HuH-7.5 (cell line): ENCODE measurements at regions not wholly inside any gene's neighbourhood (a gene's known extent, or its start where the extent isn't known, plus 50 kb on each side); places are given as distances from the start of the nearest gene placed in this dataset.
"Not testable (repeated sequence)": the region's sequence is repeated elsewhere in the genome, so short reads cannot be mapped to it uniquely, and the experiment has no call there.

Source experiments
- DNase-seq: peaks from one replicate; pipeline ENCODE4 v3.0.0; 2011; ENCODE audit warnings: low spot score

- no peak for DNase-seq
These were observed 224.8 kb upstream of the JARID2 start for GRCh38 chr6:15021074-15021473.

DNA sequence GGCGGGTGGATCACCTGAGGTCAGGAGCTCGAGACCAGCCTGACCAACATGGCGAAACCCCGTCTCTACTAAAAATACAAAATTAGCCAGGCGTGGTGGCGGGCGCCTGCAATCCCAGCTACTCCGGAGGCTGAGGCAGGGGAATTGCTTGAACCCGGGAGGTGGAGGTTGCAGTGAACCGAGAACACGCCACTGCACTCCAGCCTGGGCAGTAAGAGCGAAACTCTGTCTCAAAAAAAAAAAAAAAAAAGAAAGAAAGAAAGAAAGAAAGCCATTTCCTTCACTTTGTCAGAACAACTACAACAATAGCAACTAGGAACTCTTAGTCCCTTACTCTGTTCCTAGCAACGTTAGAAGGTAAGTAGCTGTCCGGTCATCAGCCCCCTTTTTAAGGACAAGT is 222.9 kb upstream of the JARID2 start:
- DNase-seq = not testable (repeated sequence)

GRCh38 chr6:15023448-15023847 is 222.4 kb upstream of the JARID2 start:
- no peak for DNase-seq

DNA sequence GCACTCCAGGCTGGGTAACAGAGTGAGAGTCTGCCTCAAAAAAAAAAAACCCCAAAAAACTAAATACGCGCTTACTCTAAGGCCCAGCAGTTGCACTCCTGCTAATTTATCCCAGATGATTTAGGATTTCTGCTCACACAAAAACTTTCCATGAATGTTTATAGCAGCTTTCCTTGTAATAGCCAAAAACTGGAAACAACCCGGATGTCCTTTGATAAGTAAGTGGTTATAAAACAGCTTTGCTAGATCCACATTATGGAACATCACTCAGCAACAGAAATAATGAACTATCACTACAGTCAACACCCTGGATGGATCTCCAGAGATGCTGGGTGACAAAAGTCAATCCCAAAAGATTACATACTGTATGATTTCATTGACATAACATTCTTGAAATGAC is 220.4 kb upstream of the JARID2 start:
- no peak for DNase-seq

- DNase-seq = peak; percentile 53
These were observed 219.0 kb upstream of the JARID2 start for GRCh38 chr6:15026832-15027231.

- DNase-seq = no peak
These were observed 218.4 kb upstream of the JARID2 start for GRCh38 chr6:15027472-15027871.

- no peak for DNase-seq
These were observed 213.9 kb upstream of the JARID2 start for GRCh38 chr6:15032015-15032414.

DNA sequence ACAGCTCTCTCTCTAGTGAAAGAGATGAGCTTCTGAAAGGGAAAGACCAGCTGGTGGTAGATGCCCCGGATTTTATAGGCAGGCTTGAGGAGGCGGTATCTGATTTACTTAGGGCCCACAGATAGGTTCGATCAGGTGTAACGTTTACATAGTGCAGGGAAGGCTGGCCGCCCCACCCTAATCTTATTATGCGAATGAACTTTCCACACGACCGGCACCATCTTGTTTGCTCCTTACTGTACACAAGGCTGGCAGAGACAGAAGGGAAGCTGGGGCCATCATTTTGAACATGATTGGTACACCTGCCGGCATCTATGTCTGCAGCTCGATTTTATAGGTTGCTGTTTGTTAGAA is 212.0 kb upstream of the JARID2 start:
- DNase-seq = no peak

- DNase-seq = peak; percentile 62
These were observed 209.1 kb upstream of the JARID2 start for GRCh38 chr6:15036690-15037245.

DNA sequence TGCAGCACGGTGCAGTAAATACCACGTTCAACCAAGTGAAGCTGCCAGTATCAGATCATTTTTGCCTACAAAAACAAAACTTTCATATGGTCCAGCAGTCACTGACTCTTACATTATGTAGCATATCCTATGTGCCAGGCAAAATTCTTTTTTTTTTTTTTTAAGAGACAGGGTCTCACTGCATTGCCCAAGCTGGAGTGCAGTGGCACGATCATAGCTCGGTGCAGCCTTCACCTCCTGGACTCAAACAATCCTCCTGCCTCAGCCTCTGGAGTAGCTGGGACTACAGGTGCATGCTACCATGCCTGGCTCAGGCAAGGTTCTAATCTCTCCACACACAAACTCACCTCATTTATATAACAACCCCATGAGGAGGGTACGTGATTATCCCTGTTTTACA is 208.6 kb upstream of the JARID2 start:
- DNase-seq = no peak

DNA sequence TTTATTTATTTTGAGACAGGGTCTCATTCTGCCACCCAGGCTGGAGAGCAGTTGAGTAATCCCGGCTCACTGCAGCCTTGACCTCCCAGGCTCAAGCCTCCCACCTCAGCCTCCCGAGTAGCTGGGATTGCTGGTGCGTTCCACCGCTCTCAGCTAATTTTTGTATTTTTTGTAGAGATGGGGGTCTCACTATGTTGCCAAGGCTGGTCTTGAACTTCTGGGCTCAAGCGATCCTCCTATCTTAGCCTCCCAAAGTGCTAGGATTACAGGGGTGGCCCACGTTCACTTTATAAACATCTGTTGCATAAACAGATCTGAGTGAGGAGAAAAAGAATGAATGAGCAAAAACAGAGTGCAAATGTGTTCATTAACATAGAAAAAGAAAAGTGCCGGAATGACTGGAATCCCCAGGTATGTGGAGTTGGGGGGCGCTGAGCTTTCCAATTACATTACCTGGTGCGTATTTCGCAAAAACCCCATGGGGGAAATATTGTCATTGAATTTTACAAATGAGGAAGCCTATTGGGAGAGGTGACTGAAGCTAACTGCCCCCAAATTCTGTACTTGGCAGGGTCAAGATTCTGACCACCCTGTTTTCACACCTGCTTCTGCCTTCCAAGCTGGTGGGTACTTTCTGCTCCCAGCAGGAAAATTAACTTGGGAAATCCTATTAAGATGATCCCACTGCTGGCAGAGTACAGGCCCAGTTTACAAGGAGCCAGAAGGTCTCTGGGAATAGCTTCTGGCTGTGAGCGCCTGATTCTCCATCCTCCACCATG is 207.7 kb upstream of the JARID2 start:
- no peak for DNase-seq

GRCh38 chr6:15039136-15039535 is 206.7 kb upstream of the JARID2 start:
- no peak for DNase-seq

DNA sequence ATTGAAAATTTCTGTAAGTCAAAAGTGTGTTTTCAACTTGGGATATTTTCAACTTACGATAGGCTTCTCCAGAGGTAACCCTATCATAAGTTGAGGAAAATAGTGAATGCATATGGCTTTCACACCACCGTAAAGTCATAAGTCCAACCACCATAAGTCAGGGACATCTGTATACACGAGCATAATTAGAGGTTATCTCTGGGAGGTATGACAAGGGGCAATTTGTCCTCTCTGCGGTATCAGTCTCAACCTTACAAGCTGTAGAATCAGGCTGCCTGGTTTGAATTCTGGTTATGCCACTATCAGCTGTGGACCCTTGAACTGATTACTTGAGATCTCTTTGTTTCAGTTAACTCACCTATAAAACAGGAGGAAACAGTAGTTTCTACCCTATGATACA is 202.9 kb upstream of the JARID2 start:
- DNase-seq = no peak

DNA sequence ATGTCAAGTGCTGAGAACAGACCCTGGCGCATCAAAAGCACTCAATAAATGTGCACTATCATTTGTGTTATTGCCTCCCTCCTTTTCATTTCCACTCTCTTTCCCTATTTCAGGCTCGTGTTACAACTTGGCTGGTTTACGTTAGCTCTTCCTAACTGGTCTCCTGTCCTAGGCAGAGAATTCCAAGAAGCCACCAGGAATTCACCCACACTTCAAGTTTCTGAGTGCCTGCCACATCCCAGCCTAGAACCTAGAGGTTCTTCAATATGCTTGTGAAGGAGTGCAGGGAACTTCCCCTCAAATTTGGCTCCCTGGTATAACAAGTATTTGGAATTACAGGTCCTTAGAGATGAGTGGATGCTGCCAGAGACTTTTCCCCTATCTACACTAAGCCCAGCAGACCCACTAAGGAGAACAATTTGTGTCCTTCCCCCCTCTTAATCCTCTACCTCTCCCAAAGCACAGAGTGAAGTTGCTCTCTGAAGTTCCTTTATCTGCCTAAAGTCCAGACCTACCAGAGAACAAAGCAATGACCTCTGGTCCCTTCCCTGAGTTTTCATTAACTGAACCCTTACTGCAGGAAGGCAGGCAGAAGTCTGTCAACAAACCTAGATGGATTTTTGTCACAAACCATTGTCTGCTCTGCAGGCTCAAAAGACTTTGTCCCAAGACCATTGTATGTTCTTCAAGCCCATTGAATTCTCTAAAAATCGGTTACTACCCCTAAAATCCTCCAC is 201.6 kb upstream of the JARID2 start:
- DNase-seq = no peak

DNA sequence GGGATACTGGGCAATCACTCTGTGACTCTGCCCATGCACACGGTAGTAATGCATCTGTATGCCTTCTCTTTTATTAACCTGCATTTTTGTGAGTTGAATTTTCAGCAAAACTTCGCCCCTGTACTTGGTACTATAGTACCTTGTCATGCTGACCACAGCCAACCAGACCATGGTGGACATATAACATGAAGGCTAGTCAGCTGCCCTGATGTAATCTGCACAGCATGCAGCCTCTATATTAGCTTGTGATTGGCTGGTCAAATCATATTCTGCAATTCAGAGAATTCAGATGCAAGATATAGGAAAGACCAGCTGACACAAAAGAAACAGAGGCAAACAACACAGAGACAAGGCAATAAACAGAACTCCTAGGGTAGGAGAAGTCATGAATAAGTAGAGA is 200.9 kb upstream of the JARID2 start:
- DNase-seq = no peak

DNA sequence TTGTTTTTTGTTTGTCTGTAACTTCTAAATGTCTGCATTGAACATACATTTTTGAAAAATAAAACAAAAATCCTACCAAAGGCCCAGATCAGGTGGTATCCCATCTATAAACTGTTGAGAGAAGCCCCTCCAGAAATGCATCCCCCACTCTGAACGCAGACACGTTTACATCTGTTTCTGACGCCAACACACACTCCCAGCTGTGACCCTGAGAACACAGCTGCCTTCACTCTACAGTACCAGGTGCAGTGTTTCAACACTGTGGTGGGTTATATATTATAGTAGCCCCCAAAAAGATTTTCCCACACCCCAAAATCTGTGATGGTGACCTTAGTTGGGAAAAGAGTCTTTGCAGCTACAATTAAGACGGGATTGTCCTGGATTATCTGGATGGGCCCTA is 199.1 kb upstream of the JARID2 start:
- no peak for DNase-seq

- DNase-seq = no peak
These were observed 197.5 kb upstream of the JARID2 start for GRCh38 chr6:15048367-15048766.

- DNase-seq = no peak
These were observed 187.4 kb upstream of the JARID2 start for GRCh38 chr6:15058200-15059061.

- no peak for DNase-seq
These were observed 184.7 kb upstream of the JARID2 start for GRCh38 chr6:15061180-15061641.

DNA sequence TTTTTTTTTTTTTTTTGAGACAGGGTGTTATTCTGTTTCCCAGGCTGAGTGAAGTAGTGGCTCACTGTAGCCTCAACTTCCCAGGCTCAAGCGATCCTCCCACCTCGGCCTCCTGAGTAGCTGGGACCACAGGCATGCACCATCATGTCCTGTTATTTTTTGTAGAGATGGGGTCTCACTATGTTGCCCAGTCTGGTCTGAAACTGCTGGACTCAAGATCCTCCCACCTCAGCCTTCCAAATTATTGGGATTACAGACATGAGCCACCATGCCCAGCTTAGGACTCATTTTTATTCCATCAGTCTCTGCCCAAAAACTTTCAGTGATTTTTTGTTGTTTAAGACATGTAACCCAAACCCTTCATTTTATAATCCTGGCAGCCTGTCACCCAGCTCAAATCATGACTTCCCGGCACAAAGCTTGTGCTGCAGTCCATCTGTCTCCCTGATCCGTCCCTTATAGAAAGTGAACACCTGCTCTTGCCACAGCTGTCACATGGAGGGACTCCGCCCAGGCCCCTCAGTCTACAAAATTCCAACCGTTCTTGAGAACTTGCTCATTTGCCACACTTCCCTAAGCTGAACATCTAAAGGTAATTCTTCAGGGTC is 183.9 kb upstream of the JARID2 start:
- no peak for DNase-seq

DNA sequence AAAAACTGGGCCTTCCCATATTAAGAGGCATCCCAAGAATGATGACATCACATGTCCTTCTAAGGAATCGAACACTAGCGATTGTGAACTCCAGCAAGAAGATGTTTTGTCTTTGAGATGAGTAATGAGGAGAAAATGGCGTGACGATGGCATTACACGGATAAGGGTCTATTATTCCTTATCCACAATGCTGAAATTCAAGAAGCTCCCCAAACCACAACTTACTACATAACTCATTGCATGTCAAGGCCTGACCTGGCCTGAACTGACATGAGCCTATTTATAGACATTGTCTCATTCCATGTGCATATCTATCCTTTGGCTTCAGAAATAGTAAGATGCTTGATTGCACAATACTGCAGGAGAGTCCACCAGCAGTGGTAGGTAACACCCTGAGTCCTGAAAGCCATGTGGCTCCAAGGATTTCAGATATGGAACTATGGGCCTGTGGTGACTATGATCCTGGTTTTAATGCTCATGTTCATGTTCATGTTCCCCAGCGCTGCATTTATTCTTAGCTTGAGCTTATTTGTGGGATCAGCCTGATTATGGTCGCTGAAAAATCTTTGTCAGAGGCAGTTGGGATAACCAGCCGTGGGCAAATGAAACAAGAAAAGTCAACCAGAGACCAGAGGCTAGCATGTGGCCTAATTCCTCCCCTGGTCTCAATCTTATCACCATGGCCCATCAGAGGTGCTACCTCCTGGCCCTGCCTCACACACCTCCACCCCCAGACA is 183.2 kb upstream of the JARID2 start:
- DNase-seq = no peak
